MM.1S (cell line): ENCODE measurements at regions not wholly inside any gene's neighbourhood (a gene's known extent, or its start where the extent isn't known, plus 50 kb on each side); places are given as distances from the start of the nearest gene placed in this dataset.

Source experiments
- EZH2 ChIP-seq: fragments of 300-600 bp; sonication (generic); optimal IDR thresholded peaks from 2 replicates; pipeline ENCODE3; 2017; ENCODE audit warnings: low read depth, mild to moderate bottlenecking, antibody characterized with exemption, low read length, mixed read lengths
- TF ChIP-seq, protein P1 (sequence below): fragments of 300-600 bp; sonication (generic); IDR thresholded peaks from 2 replicates; pipeline ENCODE4 v1.5.1; 2016; ENCODE audit warnings: antibody characterized with exemption, low read length, mixed read lengths

DNA sequence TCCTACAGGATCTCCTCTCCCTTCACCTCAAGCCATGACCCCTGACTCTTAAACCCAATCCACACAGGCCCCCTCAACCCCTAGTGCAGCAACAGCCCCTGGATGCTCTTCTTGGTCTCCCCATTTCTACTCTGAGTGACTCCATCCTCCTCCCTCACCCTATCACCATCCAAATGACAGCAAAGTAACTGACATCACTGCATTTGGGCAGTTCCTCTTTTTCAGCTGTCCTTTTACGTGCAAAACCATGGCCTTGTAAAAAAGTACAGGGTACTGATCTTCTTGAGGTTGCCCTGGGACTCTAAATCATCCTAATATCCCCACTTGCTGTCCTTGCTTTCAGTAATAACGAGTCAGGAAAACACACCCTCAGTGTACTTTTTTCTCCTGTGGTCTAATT is 454.9 kb downstream of the ADRA2A start:
- TF ChIP-seq, protein P1, sequence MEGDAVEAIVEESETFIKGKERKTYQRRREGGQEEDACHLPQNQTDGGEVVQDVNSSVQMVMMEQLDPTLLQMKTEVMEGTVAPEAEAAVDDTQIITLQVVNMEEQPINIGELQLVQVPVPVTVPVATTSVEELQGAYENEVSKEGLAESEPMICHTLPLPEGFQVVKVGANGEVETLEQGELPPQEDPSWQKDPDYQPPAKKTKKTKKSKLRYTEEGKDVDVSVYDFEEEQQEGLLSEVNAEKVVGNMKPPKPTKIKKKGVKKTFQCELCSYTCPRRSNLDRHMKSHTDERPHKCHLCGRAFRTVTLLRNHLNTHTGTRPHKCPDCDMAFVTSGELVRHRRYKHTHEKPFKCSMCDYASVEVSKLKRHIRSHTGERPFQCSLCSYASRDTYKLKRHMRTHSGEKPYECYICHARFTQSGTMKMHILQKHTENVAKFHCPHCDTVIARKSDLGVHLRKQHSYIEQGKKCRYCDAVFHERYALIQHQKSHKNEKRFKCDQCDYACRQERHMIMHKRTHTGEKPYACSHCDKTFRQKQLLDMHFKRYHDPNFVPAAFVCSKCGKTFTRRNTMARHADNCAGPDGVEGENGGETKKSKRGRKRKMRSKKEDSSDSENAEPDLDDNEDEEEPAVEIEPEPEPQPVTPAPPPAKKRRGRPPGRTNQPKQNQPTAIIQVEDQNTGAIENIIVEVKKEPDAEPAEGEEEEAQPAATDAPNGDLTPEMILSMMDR = no peak
- TF ChIP-seq EZH2 = no peak
